GM21381 (cell line): ENCODE measurements at regions not wholly inside any gene's neighbourhood (a gene's known extent, or its start where the extent isn't known, plus 50 kb on each side); places are given as distances from the start of the nearest gene placed in this dataset.

ENCODE experiments used
- ATAC-seq: cut with Tn5 transposase; IDR thresholded peaks from one replicate; pipeline ENCODE4 v1.9.1; 2021; ENCODE audit warnings: mild to moderate bottlenecking, moderate library complexity; ENCODE audit not compliant: unreplicated experiment

- no peak for ATAC-seq
Measured at GRCh38 chr2:129879614-129880180, 99.8 kb upstream of the RAB6C start.

GRCh38 chr2:129880309-129880708 is 99.2 kb upstream of the RAB6C start:
- no peak for ATAC-seq

- no peak for ATAC-seq
Measured at GRCh38 chr2:129880971-129881370, 98.5 kb upstream of the RAB6C start.

GRCh38 chr2:129881786-129882396 is 97.6 kb upstream of the RAB6C start:
- no peak for ATAC-seq

- ATAC-seq: no peak
Measured at GRCh38 chr2:129882476-129882875, 97.0 kb upstream of the RAB6C start.

- no peak for ATAC-seq
Measured at GRCh38 chr2:129883121-129883520, 96.3 kb upstream of the RAB6C start.

- ATAC-seq: no peak
Measured at GRCh38 chr2:129884221-129884786, 95.2 kb upstream of the RAB6C start.

GRCh38 chr2:129885735-129886134 is 93.7 kb upstream of the RAB6C start:
- ATAC-seq: no peak

GRCh38 chr2:129887688-129888266 is 91.7 kb upstream of the RAB6C start:
- no peak for ATAC-seq

- no peak for ATAC-seq
Measured at GRCh38 chr2:129888461-129888860, 91.0 kb upstream of the RAB6C start.

- ATAC-seq: no peak
Measured at GRCh38 chr2:129888896-129889295, 90.6 kb upstream of the RAB6C start.

GRCh38 chr2:129891341-129892320 is 87.8 kb upstream of the RAB6C start:
- no peak for ATAC-seq

GRCh38 chr2:129892360-129892759 is 87.1 kb upstream of the RAB6C start:
- ATAC-seq: no peak

GRCh38 chr2:129892773-129893172 is 86.7 kb upstream of the RAB6C start:
- no peak for ATAC-seq

GRCh38 chr2:129893244-129893643 is 86.2 kb upstream of the RAB6C start:
- ATAC-seq: no peak

- ATAC-seq: no peak
Measured at GRCh38 chr2:129894616-129895015, 84.8 kb upstream of the RAB6C start.

GRCh38 chr2:129895061-129895460 is 84.4 kb upstream of the RAB6C start:
- no peak for ATAC-seq

- ATAC-seq: no peak
Measured at GRCh38 chr2:129895526-129896082, 83.9 kb upstream of the RAB6C start.

- ATAC-seq: no peak
Measured at GRCh38 chr2:129896226-129897100, 83.0 kb upstream of the RAB6C start.
